Prostate gland (tissue), 2 donors: ENCODE measurements at regions not wholly inside any gene's neighbourhood (a gene's known extent, or its start where the extent isn't known, plus 50 kb on each side); places are given as distances from the start of the nearest gene placed in this dataset.

Experiments used
- POLR2A ChIP-seq: fragments of 450-650 bp; IDR thresholded peaks from one replicate; pipeline ENCODE4 v1.6.1; 2016; ENCODE audit warnings: antibody characterized with exemption, mild to moderate bottlenecking
- TF ChIP-seq, protein P1 (sequence below), 4 experiments: fragments of 200-600 bp in 2 of 4; fragments of 450-650 bp in 2 of 4; sonication (generic) in 2 of 4; IDR thresholded peaks; 1 replicate in 3 of 4; 2 replicates in 1 of 4; pipeline ENCODE4 v1.5.1; 2016 to 2019; ENCODE audit warnings: antibody characterized with exemption in 4 of 4, mild to moderate bottlenecking in 2 of 4, moderate library complexity in 2 of 4

DNA sequence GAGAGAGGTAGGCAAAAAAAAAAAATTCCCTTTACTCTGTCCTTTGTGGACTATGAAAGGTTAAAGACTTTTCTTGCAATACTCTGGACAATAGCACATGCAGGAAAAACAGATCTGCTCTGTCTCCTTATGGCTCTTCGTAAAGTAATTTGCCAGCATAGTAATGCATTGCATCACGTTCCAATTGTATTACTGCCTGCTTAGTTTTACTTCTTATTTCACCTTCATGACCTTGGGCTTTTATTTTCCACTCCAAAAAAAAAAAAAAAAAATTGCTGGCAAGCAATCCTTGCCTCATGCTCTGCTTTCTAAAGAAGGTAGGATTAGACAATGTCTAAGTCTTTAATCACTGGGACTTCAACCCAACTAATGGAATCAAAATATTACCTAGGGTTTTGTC, 1802.7 kb downstream of the SUCLG1 start:
- TF ChIP-seq, protein P1, sequence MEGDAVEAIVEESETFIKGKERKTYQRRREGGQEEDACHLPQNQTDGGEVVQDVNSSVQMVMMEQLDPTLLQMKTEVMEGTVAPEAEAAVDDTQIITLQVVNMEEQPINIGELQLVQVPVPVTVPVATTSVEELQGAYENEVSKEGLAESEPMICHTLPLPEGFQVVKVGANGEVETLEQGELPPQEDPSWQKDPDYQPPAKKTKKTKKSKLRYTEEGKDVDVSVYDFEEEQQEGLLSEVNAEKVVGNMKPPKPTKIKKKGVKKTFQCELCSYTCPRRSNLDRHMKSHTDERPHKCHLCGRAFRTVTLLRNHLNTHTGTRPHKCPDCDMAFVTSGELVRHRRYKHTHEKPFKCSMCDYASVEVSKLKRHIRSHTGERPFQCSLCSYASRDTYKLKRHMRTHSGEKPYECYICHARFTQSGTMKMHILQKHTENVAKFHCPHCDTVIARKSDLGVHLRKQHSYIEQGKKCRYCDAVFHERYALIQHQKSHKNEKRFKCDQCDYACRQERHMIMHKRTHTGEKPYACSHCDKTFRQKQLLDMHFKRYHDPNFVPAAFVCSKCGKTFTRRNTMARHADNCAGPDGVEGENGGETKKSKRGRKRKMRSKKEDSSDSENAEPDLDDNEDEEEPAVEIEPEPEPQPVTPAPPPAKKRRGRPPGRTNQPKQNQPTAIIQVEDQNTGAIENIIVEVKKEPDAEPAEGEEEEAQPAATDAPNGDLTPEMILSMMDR (IDR thresholded peaks at IDR 0.05), result no peak
- TF ChIP-seq POLR2A, result no peak
